SK-N-MC (cell line): ENCODE measurements at regions not wholly inside any gene's neighbourhood (a gene's known extent, or its start where the extent isn't known, plus 50 kb on each side); places are given as distances from the start of the nearest gene placed in this dataset.

ENCODE experiments used
- EZH2 ChIP-seq: fragments of 200-600 bp; sonication (generic); IDR thresholded peaks from one replicate; pipeline ENCODE4 v1.6.1; 2017; ENCODE audit warnings: antibody characterized with exemption
- POLR2AphosphoS5 ChIP-seq: IDR thresholded peaks from 2 replicates; pipeline ENCODE4 v1.6.1; 2012; ENCODE audit warnings: mild to moderate bottlenecking, low read depth, low read length, borderline replicate concordance

DNA sequence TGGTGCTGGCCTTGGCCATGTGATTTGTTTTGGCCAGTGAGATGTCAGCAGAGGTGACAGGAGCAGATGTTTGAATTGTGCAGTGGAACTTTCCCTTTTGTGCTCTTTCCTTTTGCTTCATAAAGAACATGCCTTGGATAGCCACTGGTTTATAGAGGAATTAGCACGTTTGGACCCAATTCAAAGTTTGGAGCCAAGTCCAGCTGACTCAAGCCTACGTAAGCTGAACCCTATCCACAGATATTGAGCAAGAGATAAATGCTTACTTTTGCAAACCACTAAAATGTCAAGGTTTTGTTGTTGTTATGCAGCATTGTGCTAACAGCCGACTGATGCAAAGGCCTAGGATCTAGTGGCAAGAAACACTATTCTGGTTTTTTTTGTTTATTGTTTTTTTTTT, 230.9 kb upstream of the CITED2 start:
- TF ChIP-seq EZH2 = no peak
- no peak for TF ChIP-seq POLR2AphosphoS5
